GM21576 (cell line): ENCODE measurements at regions not wholly inside any gene's neighbourhood (a gene's known extent, or its start where the extent isn't known, plus 50 kb on each side); places are given as distances from the start of the nearest gene placed in this dataset.

Experiments
- ATAC-seq: cut with Tn5 transposase; IDR thresholded peaks from one replicate; pipeline ENCODE4 v1.9.1; 2021; ENCODE audit warnings: mild to moderate bottlenecking, moderate library complexity; ENCODE audit not compliant: unreplicated experiment

DNA sequence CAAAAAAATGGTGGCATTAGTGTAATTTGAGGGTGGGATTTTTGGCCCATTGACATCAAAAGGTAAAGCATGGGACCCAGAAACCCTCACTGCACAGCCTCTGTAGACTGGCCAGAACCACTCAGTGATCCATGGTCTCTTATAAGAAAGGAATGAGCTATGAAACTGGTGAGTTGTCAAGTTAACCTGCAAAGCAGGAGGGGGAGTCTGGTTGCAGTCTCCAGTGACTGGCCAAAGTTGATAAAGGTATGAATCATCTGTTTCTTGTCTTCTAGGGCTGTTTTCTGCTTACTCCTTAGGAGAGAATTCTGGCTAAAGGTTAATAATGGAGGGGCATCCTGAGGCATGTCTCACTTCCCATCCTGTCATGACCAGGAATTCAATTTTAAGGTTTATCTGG is 325.2 kb downstream of the TLR4 start:
- no peak for ATAC-seq

DNA sequence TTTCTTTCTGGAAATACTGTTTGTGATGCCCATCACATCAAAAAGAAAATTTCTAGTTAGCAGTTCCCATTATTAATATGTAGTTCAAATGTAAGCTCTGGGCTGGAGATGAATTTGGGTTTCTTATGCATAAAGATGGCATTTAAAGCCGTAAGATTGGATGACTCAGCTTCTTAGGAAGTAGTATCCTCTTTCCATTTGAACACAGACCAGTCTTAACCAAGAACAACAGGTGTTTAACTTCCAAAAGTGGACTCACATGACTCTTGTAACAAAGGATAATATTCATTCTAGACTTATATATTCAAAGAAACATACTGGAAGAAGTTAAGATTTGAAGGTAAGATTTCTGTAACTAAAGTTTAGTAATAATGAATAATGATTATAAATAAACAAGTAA is 330.5 kb downstream of the TLR4 start:
- ATAC-seq, result no peak

DNA sequence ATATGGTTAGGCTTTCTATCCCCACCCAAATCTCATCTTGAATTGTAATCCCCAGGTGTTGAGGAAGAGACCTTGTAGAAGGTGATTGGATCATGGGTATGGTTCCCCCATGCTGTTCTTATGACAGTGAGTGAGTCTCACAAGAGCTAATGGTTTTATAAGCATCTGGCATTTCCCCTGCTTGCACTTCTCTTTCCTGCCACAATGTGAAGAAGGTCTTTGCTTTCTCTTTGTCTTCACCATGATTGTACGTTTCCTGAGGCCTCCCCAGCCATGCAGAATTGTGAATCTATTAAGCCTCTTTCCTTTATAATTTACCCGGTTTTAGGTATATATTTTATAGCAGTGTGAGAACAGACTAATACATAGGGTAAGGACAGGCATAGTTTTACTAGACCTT is 334.5 kb downstream of the TLR4 start:
- ATAC-seq, result no peak

DNA sequence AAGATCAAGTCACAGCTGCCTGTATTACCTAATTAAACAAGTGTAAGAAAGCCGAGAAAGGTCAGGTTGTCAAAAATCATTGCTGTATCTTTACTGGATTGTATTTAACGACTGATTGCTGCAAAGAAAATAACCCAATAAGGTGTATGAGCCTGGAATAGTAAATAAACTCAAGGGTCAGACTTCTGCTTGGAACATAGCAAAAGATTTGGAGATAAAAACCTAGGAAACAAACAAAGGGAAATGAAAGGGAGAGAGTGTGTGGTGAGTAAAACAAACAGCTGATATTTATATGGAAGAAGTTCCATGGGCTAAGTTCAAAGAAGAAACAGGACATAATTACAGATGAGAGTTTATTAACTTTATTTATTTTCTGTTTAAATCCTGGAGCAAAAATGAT is 354.0 kb downstream of the TLR4 start:
- ATAC-seq, result no peak

DNA sequence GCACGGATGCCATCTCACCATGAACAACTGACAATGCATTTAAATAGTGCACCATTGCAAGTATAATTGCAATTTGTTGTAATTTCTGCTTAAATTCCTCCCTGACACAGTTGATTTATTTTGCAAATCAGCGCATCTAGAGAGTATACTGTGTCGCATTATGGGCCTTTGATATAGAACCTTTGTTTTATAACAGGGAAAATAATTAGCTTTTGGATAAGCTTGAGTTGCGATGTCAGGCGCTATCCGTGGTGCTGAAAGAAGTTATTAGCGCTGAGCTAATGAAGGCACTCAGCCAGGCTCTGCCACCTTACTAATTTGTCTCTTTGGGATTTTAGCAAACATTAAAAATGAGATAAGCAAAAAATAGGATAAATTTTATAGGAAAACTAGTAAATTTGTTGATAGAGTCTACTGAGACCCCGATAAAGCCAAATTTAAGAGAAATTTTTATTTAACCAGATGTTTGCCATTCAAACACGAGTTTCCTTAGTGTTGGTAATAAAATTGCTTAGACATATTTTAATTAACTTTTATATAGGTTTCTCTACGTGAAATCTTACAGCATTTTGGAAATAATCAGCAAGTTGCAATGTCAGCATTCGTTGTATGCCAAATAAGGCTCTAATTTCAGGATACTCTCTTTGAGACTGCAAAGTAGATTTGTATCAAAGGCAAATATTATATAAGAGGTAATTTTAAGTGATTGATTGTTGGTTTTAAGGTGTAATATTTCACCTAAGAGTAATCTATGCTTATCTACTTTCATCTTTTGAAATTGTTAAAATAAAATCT is 355.5 kb downstream of the TLR4 start:
- no peak for ATAC-seq

DNA sequence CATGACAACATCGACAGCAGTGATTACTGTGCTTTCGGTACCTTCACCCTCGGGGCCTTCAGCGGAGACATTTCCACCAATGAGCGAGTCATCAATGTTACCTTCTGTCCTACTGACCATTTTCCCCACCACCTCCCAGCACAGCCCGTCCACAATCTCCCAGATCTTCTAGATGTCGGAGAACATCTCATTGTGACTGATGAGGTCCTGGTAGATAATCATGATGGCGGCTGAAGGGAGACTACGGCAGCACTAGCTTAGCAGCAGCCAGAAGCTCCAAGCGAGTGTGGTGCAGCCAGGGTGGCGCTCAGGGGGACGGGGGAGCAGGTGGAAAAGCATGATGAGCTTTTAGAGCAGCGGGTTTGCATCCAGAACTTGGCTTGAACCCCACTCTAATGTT is 379.0 kb downstream of the TLR4 start:
- no peak for ATAC-seq

DNA sequence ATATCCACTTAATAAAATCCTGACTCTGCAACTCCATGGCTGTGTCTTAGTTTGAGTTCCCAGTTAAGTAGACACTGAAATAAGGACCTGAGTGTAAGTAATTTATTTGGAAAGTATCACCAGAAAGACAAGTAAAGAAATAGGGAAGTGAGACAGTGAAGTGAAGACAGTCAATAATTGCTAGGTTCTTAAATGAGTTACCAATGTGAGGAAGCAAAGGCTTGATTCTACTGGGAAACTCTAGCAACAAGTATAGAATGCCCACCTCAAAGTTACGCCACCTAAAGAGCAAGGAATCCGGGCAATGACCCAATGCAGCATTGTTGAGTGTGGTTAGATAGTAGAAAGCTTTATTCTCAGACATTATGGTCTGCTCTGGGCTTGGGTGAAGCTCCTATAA is 383.9 kb downstream of the TLR4 start:
- no peak for ATAC-seq

DNA sequence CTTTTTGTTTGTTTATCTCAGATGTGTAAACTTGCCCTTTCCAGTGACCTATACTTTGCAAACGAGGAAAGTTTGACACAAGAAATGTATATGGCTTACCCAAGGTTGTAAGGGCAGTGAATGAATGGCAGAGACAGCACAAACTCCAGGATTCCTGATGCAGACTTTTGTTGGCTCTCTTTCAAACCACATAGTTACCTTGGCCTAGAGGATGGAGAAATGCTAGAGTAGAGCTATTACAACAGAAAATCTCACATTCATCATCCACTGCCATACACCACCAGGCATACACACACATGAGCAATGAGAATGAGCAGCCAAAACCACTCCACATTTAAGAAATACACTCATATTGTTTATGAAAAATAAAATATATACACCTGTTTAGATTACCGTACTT is 387.0 kb downstream of the TLR4 start:
- no peak for ATAC-seq

DNA sequence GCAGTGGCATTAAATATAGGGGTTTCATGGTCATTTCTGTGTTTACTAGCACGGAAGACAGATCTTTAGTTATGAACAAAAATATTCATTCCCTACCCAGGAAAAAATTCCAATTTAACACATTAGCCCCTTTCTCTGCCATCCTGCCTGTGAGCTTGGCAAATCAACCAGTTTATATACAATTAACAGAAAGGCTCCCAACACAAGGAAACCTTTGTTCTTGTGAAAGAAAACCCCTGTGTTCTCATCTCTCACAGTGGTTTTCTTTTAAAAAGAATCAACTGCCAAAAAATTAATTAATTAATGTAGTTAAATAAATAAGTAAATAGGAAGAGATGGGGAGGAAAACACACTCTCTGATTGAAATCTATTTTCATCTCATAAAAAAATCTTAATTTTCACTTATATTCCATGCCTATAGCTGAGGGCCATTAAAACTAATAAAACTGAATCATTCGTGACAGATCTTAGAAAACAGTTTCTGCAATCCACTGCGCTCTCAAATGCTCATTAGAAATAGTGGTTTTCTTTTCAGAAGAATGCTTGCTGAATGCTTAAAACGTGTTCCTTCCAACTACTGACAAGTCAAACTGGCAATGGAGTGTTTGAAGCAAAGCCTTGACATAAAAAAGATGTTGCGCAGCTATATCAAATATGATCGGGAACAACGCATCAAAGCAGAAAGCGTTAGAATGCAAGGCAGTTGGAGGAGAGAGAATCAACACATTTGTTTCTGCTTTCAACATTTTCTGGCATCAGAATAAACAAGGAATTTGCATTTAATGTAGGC is 387.7 kb downstream of the TLR4 start:
- no peak for ATAC-seq

DNA sequence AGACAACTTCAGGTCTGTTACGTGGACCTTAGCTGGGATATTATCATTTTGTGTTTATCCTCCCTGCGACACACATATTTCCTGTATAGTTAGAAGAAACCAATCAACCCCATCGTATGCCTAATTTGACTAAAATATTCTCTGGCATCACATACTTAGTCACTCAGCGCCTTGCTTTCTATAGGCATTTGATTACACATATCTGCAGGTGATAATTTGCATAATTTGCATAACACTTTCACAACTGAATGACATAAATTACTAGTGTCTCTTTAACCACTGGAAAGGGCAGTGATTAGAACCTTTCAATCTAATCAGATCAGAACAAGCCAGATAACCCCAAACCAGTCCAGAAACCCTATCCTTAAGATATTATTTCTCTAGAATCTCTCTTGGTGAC is 390.2 kb downstream of the TLR4 start:
- no peak for ATAC-seq

DNA sequence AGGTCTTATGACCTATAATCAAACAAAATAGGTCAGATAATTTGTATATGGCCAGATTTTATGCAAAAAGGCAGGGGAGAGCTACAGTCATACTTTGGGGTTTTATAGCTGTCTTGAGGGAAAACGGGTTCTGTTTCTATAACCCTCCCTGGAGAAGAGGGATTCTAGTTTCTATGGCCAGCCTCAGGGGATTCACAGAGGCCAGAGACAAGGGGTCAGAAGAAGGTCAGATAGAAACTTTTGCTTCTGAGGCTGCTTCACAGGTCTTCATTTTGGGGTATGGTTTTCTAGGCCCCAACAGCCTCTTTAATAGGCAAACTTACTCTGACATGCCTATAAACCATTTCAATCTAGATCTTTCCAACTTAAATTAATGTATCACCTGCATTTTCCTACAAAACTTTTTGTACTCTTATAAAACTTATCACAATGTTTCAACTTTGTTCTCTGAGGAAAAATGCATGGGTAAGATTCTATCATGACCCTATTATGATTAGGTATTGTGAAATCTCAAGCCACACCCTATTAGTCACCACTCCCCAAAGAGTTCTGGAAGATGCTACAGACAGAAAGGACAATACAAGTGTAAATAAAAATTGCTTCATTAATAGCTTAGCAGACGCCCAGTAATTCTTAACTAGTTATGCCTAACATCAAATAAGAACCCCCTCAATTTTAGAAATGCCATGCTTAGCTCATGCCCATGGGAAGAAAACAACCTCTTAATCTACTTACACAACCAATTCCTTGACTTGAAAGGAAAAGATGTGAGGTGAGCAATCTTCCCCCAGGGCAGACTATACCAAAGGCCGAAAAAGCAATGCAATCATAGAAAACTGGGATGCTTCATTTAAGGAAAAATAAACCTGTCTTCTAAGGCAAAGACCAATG is 396.6 kb downstream of the TLR4 start:
- no peak for ATAC-seq

DNA sequence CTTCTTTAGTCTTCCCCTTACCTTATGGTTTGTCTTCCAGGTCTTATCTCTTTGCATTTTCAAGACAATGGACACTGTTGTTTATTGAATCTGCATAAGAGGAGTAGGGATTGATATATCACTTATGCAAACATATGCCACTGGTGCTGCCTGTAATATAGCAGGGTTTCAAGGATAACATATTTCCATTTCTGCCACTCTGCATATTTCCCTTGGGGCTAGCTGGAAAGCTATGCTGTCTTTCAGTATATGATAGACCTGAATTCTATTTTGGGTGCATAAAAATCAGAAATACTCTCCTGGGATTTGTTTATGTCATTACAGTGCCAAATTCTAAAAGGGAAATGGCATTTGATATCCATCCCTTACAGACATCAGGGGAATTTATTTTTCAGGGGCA is 400.2 kb downstream of the TLR4 start:
- ATAC-seq, result no peak

DNA sequence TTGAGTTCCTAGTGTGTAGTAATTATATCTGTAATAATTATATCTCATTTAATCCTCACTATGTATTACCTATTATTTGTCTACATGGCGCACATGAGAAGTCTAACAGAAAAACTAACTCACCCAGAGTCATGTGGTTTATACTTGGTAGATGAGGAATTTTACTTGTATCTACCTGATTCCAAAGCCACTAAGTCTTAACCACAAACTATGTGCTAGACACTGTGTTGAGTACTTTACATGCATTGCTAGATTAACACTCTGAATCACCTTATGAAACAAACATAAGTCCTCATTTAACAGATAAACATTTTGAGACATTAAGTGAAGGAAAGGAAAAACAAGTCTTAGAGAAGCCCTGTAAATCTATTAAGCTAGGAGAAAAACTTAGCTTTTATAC is 404.8 kb downstream of the TLR4 start:
- no peak for ATAC-seq

DNA sequence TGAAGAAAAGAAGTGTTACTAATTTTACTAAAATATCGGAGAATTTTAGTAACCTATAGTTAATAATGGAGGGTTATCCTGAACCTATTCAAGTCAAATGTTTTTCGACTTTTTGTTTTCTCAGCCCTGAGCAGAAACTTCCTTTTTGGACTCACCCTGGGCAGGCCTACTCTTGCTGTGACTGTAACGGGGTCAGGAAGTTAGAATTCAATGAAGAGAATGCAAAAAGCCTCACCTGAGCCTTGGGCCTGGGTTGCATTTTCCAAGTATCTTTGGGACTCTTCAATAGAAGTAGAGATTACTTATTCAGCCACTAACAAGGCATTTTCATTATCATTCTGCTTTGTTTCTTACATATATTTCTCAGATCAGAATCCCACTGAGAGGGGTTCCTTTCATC is 405.3 kb downstream of the TLR4 start:
- no peak for ATAC-seq

DNA sequence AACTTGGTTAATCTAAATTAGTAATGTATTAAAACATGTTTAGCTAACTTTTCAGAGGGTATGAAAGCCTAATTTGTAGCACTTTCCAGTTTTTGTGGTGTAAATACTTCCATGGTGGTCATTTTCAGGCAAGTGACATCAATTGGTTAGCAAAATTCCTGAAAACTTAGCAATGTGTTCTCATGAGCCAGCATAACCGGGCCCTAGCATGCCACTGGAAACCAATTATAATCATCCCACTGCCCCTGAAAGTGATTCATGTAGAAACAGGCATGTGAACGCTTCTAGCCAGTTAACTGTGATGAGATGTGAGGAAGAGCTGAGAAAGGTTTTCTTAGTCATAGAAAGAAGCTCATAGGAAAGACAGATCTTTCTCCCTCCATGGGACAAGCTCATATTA is 417.2 kb downstream of the TLR4 start:
- ATAC-seq, result no peak

DNA sequence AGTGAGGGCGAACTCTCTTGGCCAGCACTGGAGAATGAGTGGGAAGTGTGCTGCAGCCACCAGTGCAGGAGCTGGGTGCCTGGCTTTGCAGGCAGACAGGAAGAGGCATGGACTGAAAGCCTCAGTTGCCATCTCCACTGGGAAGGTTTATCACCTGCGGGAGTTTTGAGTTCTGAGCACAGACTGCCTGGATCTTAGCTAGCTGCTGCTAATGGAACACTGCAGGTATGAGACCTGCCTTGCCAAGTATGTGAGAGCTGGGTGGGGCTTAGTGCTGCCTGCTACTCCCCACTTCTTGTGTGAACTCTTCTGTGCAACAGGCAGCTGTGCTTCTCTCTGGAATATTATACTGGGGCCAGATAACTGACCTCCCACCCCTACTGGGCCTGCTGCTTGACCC is 424.1 kb downstream of the TLR4 start:
- no peak for ATAC-seq

DNA sequence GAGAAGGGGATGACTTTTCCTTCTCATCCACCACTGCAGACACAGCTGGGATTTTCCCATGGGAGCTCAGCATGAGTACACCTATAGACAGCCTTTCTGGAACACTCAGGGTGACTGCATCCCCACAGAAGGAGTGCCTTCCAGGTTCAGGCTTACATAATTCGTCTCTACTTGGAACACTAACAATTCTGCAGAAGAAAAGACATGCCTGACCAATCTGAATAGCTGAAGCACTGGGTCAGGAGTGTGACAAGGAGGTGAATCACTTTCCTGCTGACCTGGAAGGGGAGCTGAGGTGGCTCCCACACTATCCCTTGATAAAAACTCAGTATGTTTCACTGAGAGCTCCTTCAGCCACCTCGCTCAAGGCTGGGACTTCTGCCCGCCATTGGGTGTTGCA is 425.3 kb downstream of the TLR4 start:
- no peak for ATAC-seq

DNA sequence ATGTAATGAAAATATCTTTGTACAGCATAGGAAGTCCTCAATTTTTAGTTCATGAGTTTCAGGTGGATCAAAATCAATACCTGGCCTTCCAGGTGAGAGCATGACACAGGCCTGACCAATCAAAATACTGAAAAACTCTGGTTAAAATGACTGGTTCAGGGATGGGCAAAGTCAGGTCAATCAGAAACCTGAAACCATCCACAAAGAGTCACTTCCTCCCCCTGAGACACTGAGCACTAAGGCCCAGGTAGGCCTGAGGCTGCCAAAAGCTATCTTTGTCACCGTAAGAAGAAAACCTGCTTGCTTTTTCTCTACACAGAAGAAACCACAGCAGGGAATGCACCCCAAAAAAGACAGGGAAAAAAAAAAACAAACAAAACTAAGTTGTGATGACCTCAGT is 444.8 kb downstream of the TLR4 start:
- no peak for ATAC-seq

DNA sequence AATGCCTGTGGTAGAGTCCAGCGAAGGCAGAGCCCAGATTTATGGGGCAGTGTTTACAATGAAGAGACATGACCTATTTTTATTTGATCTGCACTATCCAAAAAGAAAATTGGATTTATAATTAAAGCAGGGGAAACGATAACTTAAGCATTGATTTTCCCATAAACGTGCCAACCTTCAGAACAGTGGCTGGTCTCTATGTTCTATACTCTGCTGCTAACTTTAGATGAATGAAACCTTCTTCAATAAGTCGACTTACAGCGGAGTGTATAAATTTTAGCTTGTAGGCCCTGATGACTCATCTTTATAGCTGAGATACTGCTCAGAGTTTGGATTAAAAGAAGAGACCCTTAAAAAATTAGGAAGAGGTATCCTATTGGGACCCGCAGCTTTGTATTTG is 452.6 kb downstream of the TLR4 start:
- no peak for ATAC-seq

DNA sequence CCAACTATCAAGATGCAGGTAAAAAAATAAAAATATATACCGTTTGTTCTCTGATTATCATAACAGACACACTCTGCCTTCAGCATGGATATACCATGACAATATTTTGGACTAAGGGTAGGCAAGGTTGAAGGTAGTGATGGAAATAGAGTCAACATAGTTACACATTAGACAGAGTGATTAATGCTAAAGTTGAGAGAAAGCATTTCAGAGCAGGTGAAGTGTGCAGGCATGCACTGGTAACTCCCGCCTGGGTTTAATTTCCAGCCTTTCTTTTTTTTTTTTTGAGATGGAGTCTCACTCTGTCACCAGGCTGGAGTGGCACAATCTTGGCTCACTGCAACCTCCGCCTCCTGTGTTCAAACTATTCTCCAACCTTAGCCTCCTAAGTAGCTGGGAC is 458.5 kb downstream of the TLR4 start:
- ATAC-seq, result no peak

DNA sequence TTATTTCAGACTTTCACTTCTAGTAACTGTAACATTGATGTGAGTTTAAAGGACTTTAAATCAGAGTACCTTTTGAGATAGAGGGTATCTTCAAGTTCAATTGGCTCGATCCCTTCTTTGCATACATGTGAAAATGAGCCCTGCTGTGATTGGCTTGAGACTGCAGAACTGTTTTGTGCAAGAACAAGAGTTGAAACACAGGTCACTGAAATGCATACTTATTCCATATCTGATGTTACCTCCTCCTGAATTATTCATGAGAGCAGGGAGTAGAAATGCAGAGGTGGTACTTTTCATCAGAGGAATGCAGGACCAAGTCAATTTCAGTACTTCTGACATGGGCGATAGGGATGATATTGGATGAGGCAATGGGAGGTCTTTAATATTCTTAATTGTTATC is 459.5 kb downstream of the TLR4 start:
- ATAC-seq, result no peak

DNA sequence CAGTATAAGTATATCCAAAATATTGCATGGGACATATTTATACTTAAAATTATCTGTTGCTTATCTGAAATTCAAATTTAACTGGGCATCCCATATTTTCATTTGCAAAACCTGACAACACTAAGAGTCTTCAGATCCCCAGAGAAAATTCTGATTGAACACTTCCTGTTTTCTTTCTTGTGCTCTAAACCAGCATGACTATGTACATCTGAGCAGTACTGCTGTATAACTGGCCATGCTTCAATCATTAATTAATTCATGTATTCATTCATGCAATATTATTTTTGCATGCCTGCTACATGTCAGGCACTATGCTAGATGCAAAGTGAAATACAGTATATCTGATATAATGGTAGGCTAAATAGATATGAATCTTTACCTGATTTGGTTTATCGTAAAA is 461.2 kb downstream of the TLR4 start:
- no peak for ATAC-seq
